ENCODE measurements at regions not wholly inside any gene's neighbourhood (a gene's known extent, or its start where the extent isn't known, plus 50 kb on each side); places are given as distances from the start of the nearest gene placed in this dataset.

DNA sequence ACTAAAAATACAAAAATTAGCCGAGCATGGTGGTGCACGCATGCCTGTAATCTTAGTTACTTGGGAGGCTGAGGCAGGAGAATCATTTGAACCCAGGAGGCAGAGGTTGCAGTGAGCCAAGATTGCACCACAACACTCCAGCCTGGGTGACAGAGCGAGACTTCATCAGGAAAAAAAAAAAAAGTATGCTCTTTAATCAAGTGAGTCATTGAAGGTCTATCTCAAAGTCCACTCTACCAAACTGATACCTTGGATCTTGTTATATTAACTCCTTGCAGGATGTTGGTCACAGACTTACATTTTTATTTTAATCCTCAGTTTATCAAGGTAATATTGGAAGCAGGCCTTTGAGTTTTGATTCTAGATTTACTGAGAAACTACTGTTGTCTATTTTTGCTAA lies 348.7 kb downstream of the COL12A1 start:
- TF ChIP-seq POLR2A (IDR thresholded peaks at IDR 0.05; ENCODE audit: low read length) (no peak), GATA1 (IDR thresholded peaks at IDR 0.05; ENCODE audit: low read depth, low read length) (no peak)

Data from erythroblast (primary cell).